ENCODE measurements at regions not wholly inside any gene's neighbourhood (a gene's known extent, or its start where the extent isn't known, plus 50 kb on each side); places are given as distances from the start of the nearest gene placed in this dataset.

DNA sequence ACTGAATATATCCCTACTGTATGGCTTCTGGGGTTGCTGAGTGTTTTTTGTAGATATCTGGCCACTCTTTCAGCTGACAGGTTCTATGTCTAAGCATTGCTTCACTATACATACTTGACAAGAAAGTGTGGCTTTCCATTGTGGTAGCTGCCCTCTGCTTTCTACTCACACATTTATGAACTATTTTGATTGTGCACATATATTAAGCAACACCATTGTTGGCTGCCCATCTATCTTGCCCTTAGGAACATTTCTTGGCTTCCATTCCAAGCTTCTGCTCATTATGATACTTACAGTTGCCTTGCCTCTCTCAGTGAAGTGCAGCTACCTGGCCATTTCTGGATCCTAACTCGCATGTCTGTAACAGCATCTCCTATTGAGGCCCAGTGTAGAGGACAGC lies 153.6 kb upstream of the MOCS2 start:
- no peak for TF ChIP-seq POLR2A (IDR thresholded peaks at IDR 0.05; ENCODE audit: low read depth, low read length)
- no peak for TF ChIP-seq TAF1 (IDR thresholded peaks at IDR 0.05; ENCODE audit: low read depth, low read length)
- TF ChIP-seq POLR2AphosphoS5 (IDR thresholded peaks at IDR 0.05; ENCODE audit: low read depth, low read length): no peak
- no peak for TF ChIP-seq PAX5 (IDR thresholded peaks at IDR 0.05; ENCODE audit: insufficient read depth, low read length, severe bottlenecking)
- TF ChIP-seq SPI1 (IDR thresholded peaks at IDR 0.05; ENCODE audit: low read depth, low read length): no peak
- TF ChIP-seq POU2F2 (IDR thresholded peaks at IDR 0.05; ENCODE audit: low read depth, low read length): no peak

All from GM12891 (cell line).